SJCRH30 (cell line): ENCODE measurements at regions not wholly inside any gene's neighbourhood (a gene's known extent, or its start where the extent isn't known, plus 50 kb on each side); places are given as distances from the start of the nearest gene placed in this dataset.
A peak's percentile ranks its signal among the peaks of the same experiment; 100 is the strongest.

Source experiments
- DNase-seq, 2 experiments: peaks; one replicate each; pipeline ENCODE4 v3.0.0-alpha.2; 2015 to 2020
- H3K27ac ChIP-seq: fragments of 250-450 bp; sonication (Bioruptor Pico); 2 replicates; pipeline ENCODE4 v1.5.1; 2020; ENCODE audit warnings: mild to moderate bottlenecking, moderate library complexity
- H3K27me3 ChIP-seq: fragments of 250-450 bp; sonication (Bioruptor Pico); 2 replicates; pipeline ENCODE4 v1.5.1; 2020; ENCODE audit warnings: mild to moderate bottlenecking, moderate library complexity
- H3K36me3 ChIP-seq: fragments of 250-450 bp; sonication (Bioruptor Pico); 2 replicates; pipeline ENCODE4 v1.5.1; 2020; ENCODE audit warnings: mild to moderate bottlenecking, moderate library complexity
- H3K4me1 ChIP-seq: fragments of 250-450 bp; sonication (Bioruptor Pico); 2 replicates; pipeline ENCODE4 v1.5.1; 2020; ENCODE audit warnings: mild to moderate bottlenecking, moderate library complexity
- H3K4me3 ChIP-seq: fragments of 250-450 bp; sonication (Bioruptor Pico); 2 replicates; pipeline ENCODE4 v1.5.1; 2020; ENCODE audit warnings: mild to moderate bottlenecking, moderate library complexity
- H3K9me3 ChIP-seq: fragments of 250-450 bp; sonication (Bioruptor Pico); replicated peaks from 2 replicates; pipeline ENCODE4 v1.5.1; 2020; ENCODE audit warnings: mild to moderate bottlenecking, moderate library complexity

DNA sequence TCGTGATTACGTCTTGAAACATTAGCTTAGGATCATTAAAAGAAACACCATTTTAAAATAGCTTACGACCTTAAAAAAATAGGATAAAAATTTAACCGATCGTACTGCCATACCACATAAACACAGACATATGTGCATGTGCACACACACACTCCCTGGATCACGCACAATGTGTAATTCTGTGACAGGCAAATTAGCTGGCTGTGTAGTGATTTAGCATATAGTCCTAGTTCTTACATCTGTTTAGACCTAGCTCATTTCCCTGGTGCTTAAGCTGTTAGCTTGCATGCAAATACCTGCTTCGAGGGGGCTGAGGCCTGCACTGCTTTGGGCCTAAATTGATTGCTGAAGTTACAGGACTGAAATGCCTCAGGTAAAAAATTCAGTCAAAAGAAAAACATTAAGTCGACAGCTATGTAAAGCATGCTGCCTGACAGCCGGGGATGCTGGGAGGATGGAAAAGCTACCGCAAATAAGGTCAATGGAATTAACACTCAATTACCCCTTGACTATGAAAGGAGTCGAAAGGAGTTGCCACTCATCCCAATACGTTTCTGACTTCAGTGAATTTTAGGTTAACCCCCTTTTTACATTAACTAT lies 267.1 kb upstream of the FZD8 start:
- no peaks in the 10 kb centered on the region for H3K36me3 ChIP-seq
- DNase-seq = no peak
- H3K27me3 ChIP-seq = no peaks in the 10 kb centered on the region
- no peaks in the 10 kb centered on the region for H3K9me3 ChIP-seq
- no peak overlapping the region for H3K27ac ChIP-seq
- H3K4me1 ChIP-seq = no peaks in the 10 kb centered on the region
- H3K4me3 ChIP-seq = no peak overlapping the region

DNA sequence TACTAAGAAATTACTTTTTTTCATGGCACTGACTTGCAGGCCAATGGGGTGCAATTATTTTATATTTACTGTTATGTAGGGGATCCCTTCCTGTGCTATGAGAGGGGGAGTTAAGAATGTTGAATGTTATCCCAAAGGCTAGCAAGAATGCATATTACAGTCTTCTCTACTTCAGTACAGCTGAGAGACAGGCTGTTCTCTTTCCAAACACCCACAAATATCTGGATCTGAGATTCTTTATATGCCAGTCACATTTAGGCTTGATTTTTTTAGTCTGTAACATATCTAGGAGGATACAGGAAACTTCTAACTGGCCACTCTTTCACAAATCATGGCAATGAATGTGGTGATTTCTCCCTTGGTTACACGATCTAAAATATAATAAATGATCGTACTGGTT lies 266.4 kb upstream of the FZD8 start:
- H3K4me1 ChIP-seq = no peaks in the 10 kb centered on the region
- H3K36me3 ChIP-seq = no peaks in the 10 kb centered on the region
- no peak overlapping the region for H3K4me3 ChIP-seq
- H3K27me3 ChIP-seq = no peaks in the 10 kb centered on the region
- no peak overlapping the region for H3K27ac ChIP-seq
- DNase-seq = no peak
- no peaks in the 10 kb centered on the region for H3K9me3 ChIP-seq

DNA sequence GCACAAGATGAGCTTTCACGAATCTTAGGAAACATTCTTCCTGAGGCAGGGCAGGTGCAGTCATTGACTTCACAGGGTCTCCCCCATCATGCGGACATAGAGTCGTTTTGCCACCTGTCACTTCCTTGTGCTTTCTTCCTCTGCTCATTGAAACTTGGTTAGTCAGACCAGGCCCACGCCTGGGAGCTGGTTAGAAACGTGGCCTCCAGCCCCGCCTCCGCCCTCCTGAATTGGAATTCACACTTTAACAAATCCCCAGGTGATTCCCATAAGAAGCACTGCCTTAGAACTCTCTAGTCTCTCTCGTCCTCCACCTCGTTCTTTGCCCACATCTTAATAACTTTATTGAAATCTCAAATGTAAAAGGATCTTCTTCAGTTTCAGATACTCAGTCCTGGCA lies 265.5 kb upstream of the FZD8 start:
- Histone ChIP-seq H3K9me3 (no peaks in the 10 kb centered on the region), H3K4me3 (no peak overlapping the region)
- DNase-seq = no peak

DNA sequence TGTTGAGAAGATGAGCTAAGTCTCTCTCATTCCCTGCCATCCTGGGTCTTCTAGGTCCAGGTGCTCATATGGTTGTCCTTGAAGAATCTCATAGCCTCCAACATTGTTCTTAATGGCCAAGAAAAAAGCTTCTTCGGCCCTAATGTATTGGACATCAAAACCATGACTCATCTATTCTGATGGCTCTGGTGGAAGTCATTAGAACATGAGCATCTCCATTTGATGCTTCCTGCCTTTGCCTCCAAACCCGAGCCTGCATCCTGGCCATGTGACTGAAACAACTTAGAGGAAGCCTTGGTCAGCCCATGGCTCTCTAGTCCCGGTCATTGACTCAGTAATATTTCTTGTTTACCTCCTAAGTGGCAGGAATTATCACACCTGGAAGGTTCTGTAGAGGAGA lies 264.1 kb upstream of the FZD8 start:
- no peak overlapping the region for H3K4me3 ChIP-seq
- H3K27ac ChIP-seq = no peak overlapping the region
- H3K27me3 ChIP-seq = no peaks in the 10 kb centered on the region
- no peaks in the 10 kb centered on the region for H3K36me3 ChIP-seq
- DNase-seq = no peak
- H3K9me3 ChIP-seq = no peaks in the 10 kb centered on the region
- H3K4me1 ChIP-seq = no peaks in the 10 kb centered on the region

More for the DNA sequence above, 265.5 kb upstream of the FZD8 start:
- Histone ChIP-seq H3K4me1 (no peaks in the 10 kb centered on the region), H3K27me3 (no peaks in the 10 kb centered on the region), H3K36me3 (no peaks in the 10 kb centered on the region), H3K27ac (no peak overlapping the region)

DNA sequence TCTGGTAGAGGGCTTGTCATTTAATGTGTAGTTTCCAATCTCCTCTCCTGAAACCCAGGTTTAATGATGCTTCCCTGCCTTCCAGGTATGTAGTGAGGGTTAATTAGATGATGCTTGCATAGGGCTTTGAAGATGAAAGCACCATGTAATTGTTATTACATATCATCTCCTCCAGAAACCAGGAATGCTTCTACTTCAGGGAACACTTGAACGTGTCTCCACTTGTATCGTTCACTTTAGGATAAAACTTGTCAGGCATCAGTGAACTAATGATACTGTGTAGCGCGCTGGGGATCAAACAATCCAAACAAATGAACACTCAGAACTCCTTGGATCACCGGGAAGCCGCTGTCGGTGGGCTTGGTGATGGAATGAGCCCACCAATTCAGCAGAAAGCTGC lies 260.9 kb upstream of the FZD8 start:
- Histone ChIP-seq H3K9me3 (no peaks in the 10 kb centered on the region), H3K27me3 (no peaks in the 10 kb centered on the region), H3K4me1 (peaks cover 11% of the 10 kb centered on the region), H3K4me3 (no peak overlapping the region), H3K27ac (no peak overlapping the region), H3K36me3 (no peaks in the 10 kb centered on the region)
- no peak for DNase-seq

DNA sequence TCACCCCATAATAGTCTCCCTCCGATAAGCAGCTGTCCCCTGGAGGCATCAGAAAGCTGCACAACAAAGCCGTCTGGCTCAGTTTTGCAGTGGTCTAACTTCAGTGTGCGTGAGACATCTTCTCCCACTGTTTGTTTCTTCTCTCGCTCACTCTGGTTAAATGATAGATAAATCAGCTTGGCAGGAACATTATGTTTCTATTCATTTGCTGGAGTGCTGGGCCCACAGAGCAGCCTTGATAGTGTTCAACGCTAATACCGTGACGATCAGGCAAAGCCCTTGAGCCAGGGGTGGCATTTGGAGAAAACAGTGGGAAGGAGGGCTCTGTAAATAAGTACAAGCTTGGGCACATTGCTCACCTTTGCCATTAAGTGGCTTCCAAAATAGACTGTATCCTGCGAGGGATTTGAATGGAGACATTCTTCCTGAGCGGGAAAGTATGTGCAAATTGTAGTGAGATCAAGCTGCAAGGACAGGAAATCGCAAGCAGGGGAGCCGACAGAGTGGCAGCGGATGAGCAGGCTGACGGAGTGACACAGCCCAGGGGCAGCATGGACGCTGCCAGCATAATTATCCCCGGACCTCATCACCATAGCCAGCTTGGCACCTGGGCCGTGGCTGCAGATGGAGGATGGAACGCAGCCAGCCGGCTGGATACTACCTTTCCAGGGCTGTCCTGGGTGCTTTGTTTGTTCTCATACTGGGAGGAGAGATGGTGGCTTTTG lies 256.8 kb upstream of the FZD8 start:
- peaks cover 18% of the 10 kb centered on the region for H3K4me1 ChIP-seq

DNA sequence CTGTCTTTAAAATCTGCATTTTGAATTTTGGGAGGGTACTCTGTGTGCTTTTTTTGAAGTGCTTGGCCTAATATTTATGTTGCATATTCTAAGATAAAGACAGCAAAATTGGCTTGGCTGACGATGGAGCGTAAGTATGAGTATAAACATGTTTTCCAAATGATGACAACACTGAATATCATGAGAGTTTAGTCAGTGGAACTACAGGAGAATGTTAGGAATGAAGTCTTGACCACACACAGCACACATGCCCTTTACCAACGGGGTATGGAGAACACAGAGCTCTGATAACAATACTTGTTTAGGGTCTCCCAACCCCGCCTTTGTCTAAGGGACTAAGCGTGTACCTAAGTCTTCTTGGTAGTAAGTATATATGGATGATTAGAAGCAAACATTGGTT lies 253.9 kb upstream of the FZD8 start:
- Histone ChIP-seq H3K4me1 (peaks cover 18% of the 10 kb centered on the region), H3K27me3 (no peaks in the 10 kb centered on the region), H3K9me3 (no peaks in the 10 kb centered on the region), H3K27ac (no peak overlapping the region), H3K36me3 (no peaks in the 10 kb centered on the region), H3K4me3 (no peak overlapping the region)
- no peak for DNase-seq

More for the DNA sequence above, 256.8 kb upstream of the FZD8 start:
- Histone ChIP-seq H3K4me3 (peak overlapping the region; percentile 33), H3K9me3 (no peaks in the 10 kb centered on the region), H3K27me3 (no peaks in the 10 kb centered on the region), H3K36me3 (no peaks in the 10 kb centered on the region), H3K27ac (peak overlapping the region; percentile 66)
- DNase-seq = peak; percentile 46 to 60

DNA sequence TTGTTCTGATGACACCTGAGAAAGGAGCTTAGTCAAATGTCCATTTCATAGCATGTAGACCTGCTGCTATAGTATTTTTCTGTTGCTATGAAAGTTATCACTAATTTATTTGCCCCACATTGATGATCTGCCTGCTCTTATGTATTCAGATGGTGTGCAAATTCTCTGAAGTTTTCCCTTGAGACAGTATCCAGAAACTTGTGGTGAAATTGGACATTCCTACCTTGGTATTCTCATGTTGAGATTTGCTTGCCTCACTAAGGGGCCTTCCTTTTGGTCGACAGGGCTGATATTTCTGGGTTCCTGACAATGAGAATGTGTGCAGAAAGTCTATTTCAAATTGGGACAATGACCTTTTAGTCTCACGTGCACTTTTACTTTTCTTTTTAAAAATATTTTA lies 253.2 kb upstream of the FZD8 start:
- Histone ChIP-seq H3K36me3 (no peaks in the 10 kb centered on the region), H3K9me3 (no peaks in the 10 kb centered on the region), H3K4me3 (no peak overlapping the region), H3K27ac (no peak overlapping the region), H3K27me3 (no peaks in the 10 kb centered on the region), H3K4me1 (peaks cover 17% of the 10 kb centered on the region)
- no peak for DNase-seq

DNA sequence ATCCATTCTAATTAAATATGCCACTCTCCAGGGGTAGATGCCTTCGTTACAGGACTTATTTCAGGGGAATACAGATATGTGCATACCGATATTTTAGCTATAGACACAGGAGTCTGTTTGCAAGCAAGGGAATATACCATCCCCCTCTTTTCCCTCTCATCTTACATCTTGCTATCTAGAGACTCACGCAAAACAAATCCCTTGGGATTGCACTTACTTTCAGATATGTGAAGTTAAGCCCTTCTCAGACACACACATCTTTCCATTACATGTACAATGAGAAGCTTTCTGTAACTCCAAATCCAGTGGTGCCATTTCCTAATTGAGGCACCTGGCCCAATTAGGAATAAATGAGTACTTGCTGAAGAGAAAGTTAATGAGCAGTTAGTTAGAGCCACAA lies 250.4 kb upstream of the FZD8 start:
- Histone ChIP-seq H3K27ac (no peak overlapping the region), H3K9me3 (no peaks in the 10 kb centered on the region), H3K27me3 (no peaks in the 10 kb centered on the region), H3K4me1 (peaks cover 5% of the 10 kb centered on the region), H3K4me3 (no peak overlapping the region), H3K36me3 (no peaks in the 10 kb centered on the region)
- DNase-seq = no peak

DNA sequence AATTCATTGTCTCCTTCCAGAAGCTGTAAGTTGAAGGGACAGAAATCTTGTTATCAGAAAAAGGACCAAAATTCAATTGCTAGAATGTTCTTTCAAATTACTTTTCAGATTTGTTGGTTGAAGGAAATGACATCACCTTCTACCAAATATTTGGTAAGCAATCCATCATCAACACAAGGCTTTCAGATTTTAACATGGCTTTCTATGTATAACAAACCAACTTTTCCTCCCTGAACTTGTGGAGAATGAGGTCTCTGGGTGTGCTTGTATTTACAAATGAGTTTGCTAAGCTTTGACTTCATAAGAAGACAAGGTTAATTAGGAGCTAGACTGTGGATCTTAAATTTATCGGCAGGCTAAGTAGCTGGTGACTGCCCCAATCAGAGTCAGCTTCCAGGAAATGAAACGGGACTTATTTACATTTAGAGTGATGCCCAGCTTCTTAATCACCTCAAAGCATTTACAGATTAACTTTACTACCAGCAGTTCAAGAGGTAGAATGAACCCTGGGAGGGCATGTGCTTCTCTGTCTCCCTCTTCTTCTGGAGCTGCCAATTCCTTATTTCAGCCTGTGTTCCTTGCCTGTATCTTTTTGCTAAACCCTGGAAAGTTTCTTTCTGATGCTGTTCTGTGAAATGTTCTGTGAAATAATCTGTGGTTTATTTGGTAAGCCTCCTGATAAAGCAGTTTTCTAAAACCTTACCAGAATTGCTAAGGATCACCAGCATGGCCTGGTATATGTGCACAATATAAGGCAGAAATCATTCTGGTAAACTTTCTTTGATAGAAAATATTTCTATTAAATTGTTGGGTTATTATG lies 248.8 kb upstream of the FZD8 start:
- Histone ChIP-seq H3K9me3 (no peaks in the 10 kb centered on the region), H3K4me1 (peaks cover 4% of the 10 kb centered on the region), H3K27ac (peak overlapping the region; percentile 31; the same call in 1 of the 2 replicates), H3K36me3 (no peaks in the 10 kb centered on the region), H3K4me3 (no peak overlapping the region), H3K27me3 (no peaks in the 10 kb centered on the region)
- no peak for DNase-seq

DNA sequence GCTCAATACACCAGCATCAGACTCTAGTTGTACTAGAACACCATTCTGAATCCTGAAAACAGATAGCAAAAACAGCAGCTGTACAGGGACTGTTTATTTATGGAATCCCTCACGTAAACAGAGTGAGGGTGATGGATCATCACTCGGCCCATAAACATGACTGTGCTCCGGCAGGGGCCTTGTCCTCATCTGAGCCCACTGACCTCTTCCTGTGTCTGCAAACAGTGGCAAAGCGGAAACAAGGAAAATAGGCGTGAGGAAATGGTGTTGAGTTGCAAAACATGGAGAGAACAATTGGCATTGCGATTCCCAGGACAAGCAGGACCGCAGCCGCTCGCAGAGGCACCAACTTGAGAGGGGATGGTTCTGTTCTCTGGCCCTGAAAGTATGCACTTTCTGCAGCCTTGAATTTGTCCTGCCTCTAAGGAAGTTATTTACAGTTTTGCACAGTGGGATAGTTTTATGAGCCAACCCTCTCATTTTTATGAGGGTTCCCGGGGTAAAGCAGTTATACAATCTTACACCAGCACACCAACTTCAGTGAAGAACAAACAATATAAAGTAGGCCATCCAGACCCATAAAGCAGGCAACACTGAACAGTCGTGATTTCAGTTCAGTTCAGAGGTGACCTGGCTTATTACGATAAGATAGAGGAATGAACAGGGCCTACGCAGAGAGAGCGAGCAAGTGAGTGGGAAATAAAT lies 248.0 kb upstream of the FZD8 start:
- peak; percentile 42 to 55 for DNase-seq
- Histone ChIP-seq H3K4me1 (no peaks in the 10 kb centered on the region; the same call in none of the 2 replicates), H3K9me3 (no peaks in the 10 kb centered on the region), H3K27ac (peak overlapping the region; percentile 31; the same call in 1 of the 2 replicates), H3K4me3 (no peak overlapping the region), H3K36me3 (no peaks in the 10 kb centered on the region), H3K27me3 (no peaks in the 10 kb centered on the region)

DNA sequence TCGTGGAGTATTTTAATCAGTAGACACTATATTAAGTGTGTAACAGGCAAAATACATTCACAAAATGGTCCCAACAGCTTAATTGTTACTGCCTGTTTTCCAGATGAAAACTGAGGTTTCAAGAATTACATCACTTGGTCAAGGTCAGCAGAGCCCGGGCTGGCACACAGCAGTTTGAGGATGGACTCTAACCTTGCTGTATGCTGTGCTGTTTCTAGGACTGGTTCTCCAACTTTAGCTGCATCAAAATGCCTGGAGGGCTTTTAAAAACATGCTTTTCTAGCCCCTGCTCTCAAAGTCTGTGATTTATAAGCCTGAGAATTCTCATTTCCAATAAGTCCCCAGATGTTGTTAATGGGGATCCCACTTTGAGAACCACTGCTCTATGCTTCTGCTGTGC lies 247.1 kb upstream of the FZD8 start:
- H3K4me1 ChIP-seq = no peaks in the 10 kb centered on the region; the same call in none of the 2 replicates
- no peaks in the 10 kb centered on the region for H3K9me3 ChIP-seq
- no peak for DNase-seq
- H3K36me3 ChIP-seq = no peaks in the 10 kb centered on the region
- no peak overlapping the region for H3K27ac ChIP-seq
- no peaks in the 10 kb centered on the region for H3K27me3 ChIP-seq
- H3K4me3 ChIP-seq = no peak overlapping the region

DNA sequence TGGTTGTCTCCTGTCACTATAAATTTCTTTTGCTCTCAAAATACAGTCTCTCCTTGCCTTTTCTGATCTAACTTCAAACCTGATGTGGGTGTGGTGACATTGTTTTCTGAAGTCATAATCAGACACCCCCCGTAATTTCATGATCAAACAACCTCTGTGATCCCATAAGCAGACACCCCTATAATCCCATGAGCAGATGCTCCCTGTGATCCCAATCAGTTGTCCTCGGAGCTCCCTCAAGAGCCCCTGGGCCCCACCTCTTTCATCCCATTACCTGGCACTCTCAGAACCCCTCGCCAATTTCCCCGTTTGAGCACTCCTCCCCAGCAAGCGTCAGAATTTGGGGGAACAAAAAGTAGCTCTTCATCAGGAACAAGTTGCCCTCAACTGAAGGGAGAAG lies 246.3 kb upstream of the FZD8 start:
- Histone ChIP-seq H3K9me3 (no peaks in the 10 kb centered on the region), H3K27me3 (no peaks in the 10 kb centered on the region), H3K36me3 (no peaks in the 10 kb centered on the region), H3K27ac (no peak overlapping the region), H3K4me1 (no peaks in the 10 kb centered on the region; the same call in none of the 2 replicates), H3K4me3 (no peak overlapping the region)
- no peak for DNase-seq

DNA sequence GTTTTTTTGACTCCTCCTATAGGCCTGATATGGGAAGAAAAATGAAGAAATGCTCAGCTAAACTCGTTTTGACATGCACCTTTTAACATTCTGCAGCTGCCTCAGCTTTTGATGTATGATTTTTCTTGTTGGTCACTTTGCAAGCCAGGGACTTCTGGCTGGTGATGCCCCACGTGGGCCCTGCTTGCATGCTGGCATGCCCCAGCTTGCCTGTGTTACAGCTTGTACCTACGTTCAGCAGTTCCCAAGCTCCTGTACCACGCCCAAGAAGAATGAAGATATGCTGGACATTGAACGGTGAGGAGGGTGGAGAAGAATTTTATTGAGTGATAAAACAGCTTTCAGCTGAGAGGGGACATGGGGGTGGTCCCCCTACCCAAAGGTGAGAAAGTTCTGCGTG lies 245.6 kb upstream of the FZD8 start:
- Histone ChIP-seq H3K9me3 (no peaks in the 10 kb centered on the region), H3K27ac (no peak overlapping the region), H3K4me3 (no peak overlapping the region), H3K4me1 (no peaks in the 10 kb centered on the region; the same call in none of the 2 replicates), H3K36me3 (no peaks in the 10 kb centered on the region), H3K27me3 (no peaks in the 10 kb centered on the region)
- no peak for DNase-seq

DNA sequence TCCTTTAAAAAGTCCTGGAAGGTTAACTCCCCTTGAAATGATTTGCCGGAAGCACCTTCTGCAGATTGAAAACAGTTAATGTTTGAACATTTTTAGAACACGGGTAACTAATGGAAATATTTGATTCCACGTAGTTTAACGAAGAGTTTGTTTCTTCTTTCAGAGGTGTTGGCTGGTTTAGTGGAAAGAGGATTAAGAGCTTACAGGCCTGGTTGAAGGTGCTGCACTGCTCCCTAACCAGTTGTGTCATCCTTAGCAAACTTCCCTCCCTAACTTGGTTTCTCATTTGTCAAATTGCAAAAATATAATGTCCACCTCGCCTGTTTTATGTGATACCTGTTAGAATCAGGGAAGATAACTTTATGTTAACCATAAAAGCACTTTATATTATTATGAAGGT lies 243.0 kb upstream of the FZD8 start:
- no peak for DNase-seq
- H3K9me3 ChIP-seq = no peaks in the 10 kb centered on the region
- no peaks in the 10 kb centered on the region for H3K27me3 ChIP-seq
- no peak overlapping the region for H3K27ac ChIP-seq
- H3K36me3 ChIP-seq = no peaks in the 10 kb centered on the region
- H3K4me1 ChIP-seq = no peaks in the 10 kb centered on the region; the same call in 1 of the 2 replicates
- no peak overlapping the region for H3K4me3 ChIP-seq
